CD14-positive monocyte (primary cell): ENCODE measurements at regions not wholly inside any gene's neighbourhood (a gene's known extent, or its start where the extent isn't known, plus 50 kb on each side); places are given as distances from the start of the nearest gene placed in this dataset.

Experiments used
- DNase-seq, 3 donors: peaks; one replicate each; pipeline ENCODE4 v3.0.0-alpha.2; 2011 to 2022
- H2AFZ ChIP-seq: 2 replicates; pipeline ENCODE4 v1.6.0; 2012; ENCODE audit warnings: mild to moderate bottlenecking, low read depth, low read length, inconsistent platforms; ENCODE audit not compliant: insufficient read depth, poor library complexity, severe bottlenecking
- H3K27ac ChIP-seq, 2 donors: 1 replicate in 1 of 2; 2 replicates in 1 of 2; pipeline ENCODE4 v1.5.1; 2012 to 2013; ENCODE audit warnings: low read length in 2 of 2, control low read depth in 1 of 2, inconsistent platforms in 1 of 2, low read depth in 1 of 2, mild to moderate bottlenecking in 1 of 2
- H3K27me3 ChIP-seq, 2 donors: one replicate each; pipeline versions ENCODE4 v1.6.0 to v1.6.1; 2011 to 2013; ENCODE audit warnings: low read length in 2 of 2; ENCODE audit not compliant: control insufficient read depth in 2 of 2, insufficient read depth in 2 of 2
- H3K36me3 ChIP-seq, 2 donors: replicated peaks in 1 of 2; 1 replicate in 1 of 2; 2 replicates in 1 of 2; pipeline versions ENCODE4 v1.5.1 to v1.6.1; 2012 to 2013; ENCODE audit warnings: low read length in 2 of 2, control low read depth in 1 of 2, inconsistent platforms in 1 of 2, mild to moderate bottlenecking in 1 of 2; ENCODE audit not compliant: insufficient read depth in 2 of 2, control insufficient read depth in 1 of 2
- H3K4me1 ChIP-seq, 2 donors: 1 replicate in 1 of 2; 2 replicates in 1 of 2; pipeline versions ENCODE4 v1.5.1 to v1.6.1; 2012 to 2013; ENCODE audit warnings: low read length in 2 of 2, control low read depth in 1 of 2, inconsistent platforms in 1 of 2, mild to moderate bottlenecking in 1 of 2, moderate library complexity in 1 of 2; ENCODE audit not compliant: insufficient read depth in 2 of 2, control insufficient read depth in 1 of 2
- H3K4me2 ChIP-seq: replicated peaks from 2 replicates; pipeline ENCODE3; 2012; ENCODE audit warnings: low read length, moderate library complexity, mild to moderate bottlenecking; ENCODE audit not compliant: poor library complexity, severe bottlenecking; ENCODE audit errors: extremely low read depth
- H3K4me3 ChIP-seq, 3 experiments: fragments of 200-600 bp in 1 of 3; sonication (generic) in 1 of 3; replicated peaks in 1 of 3; 1 replicate in 2 of 3; 2 replicates in 1 of 3; pipeline ENCODE4 v1.5.1; 2011 to 2013; ENCODE audit warnings: low read length in 3 of 3, mild to moderate bottlenecking in 3 of 3, control low read depth in 2 of 3, low read depth in 2 of 3, inconsistent platforms in 1 of 3, moderate library complexity in 1 of 3
- H3K79me2 ChIP-seq: 2 replicates; pipeline ENCODE4 v1.6.0; 2012; ENCODE audit warnings: mild to moderate bottlenecking, control low read depth, inconsistent platforms, low read length, moderate library complexity; ENCODE audit not compliant: insufficient read depth
- H3K9ac ChIP-seq: 2 replicates; pipeline ENCODE4 v1.6.0; 2017; ENCODE audit warnings: low read length, mild to moderate bottlenecking; ENCODE audit not compliant: insufficient read depth, poor library complexity, severe bottlenecking
- H3K9me3 ChIP-seq, 2 donors: replicated peaks in 1 of 2; 1 replicate in 1 of 2; 2 replicates in 1 of 2; pipeline versions ENCODE4 v1.5.1 to v1.6.1; 2012 to 2013; ENCODE audit warnings: low read length in 2 of 2, control low read depth in 1 of 2; ENCODE audit not compliant: control insufficient read depth in 1 of 2, insufficient read depth in 1 of 2
- H4K20me1 ChIP-seq: 2 replicates; pipeline ENCODE4 v1.6.0; 2012; ENCODE audit warnings: mild to moderate bottlenecking, low read length, control low read depth, moderate library complexity; ENCODE audit not compliant: insufficient read depth
- H3K27ac Mint-ChIP-seq, 7 donors: one replicate each; pipeline ENCODE4 v1.8.0; 2020; ENCODE audit warnings: mild to moderate bottlenecking in 7 of 7, mixed read lengths in 7 of 7, moderate library complexity in 6 of 7, inconsistent platforms in 2 of 7
- H3K27me3 Mint-ChIP-seq, 3 donors: one replicate each; pipeline ENCODE4 v1.8.0; 2021 to 2022; ENCODE audit warnings: low read depth in 3 of 3, mild to moderate bottlenecking in 3 of 3, mixed read lengths in 3 of 3, moderate library complexity in 3 of 3, inconsistent platforms in 1 of 3
- H3K36me3 Mint-ChIP-seq, 2 donors: one replicate each; pipeline ENCODE4 v1.8.0; 2020; ENCODE audit warnings: mixed read lengths in 2 of 2, inconsistent platforms in 1 of 2, mild to moderate bottlenecking in 1 of 2
- H3K4me1 Mint-ChIP-seq: one replicate; pipeline ENCODE4 v1.8.0; 2020; ENCODE audit warnings: mild to moderate bottlenecking, mixed read lengths
- H3K4me3 Mint-ChIP-seq, 2 donors: one replicate each; pipeline ENCODE4 v1.8.0; 2020; ENCODE audit warnings: mild to moderate bottlenecking in 2 of 2, mixed read lengths in 2 of 2, moderate library complexity in 1 of 2
- H3K9me3 Mint-ChIP-seq, 7 donors: one replicate each; pipeline ENCODE4 v1.8.0; 2020 to 2022; ENCODE audit warnings: mixed read lengths in 7 of 7, mild to moderate bottlenecking in 6 of 7, moderate library complexity in 6 of 7, inconsistent platforms in 2 of 7
- CTCF ChIP-seq: fragments of 200-600 bp; IDR thresholded peaks from one replicate; pipeline ENCODE4 v1.8.0; 2022; ENCODE audit warnings: antibody characterized with exemption, mild to moderate bottlenecking
- WGBS: methylation state at CpG from one replicate; pipeline ENCODE4 v1.1.5; 2013; ENCODE audit warnings: missing lambda C conversion rate; ENCODE audit not compliant: insufficient coverage; 5-methylcytosine and 5-hydroxymethylcytosine counted together
- intact Hi-C, 2 donors: fragments of 100-400 bp; cut with micrococcal nuclease; formaldehyde crosslinking; loops; one replicate each; pipeline versions ENCODE4 v1.15.0 to v1.15.1; 2023

- no peaks in the 10 kb centered on the region for H3K4me1 ChIP-seq
- no peak for DNase-seq
- H3K27ac ChIP-seq: no peak overlapping the region
- Mint-ChIP-seq H3K4me3 (no peak overlapping the region), H3K9me3 (peaks cover 1 to 6% (median 3%) of the 10 kb centered on the region in 7 donors), H3K27me3 (no peaks in the 10 kb centered on the region), H3K27ac (no peak overlapping the region), H3K36me3 (no peaks in the 10 kb centered on the region), H3K4me1 (no peaks in the 10 kb centered on the region)
- H3K4me3 ChIP-seq: no peak overlapping the region
- WGBS: no CpG with 5 or more reads among the region's 2 CpGs
- H2AFZ ChIP-seq: no peak overlapping the region
- H3K79me2 ChIP-seq: no peaks in the 10 kb centered on the region
- no peaks in the 10 kb centered on the region for H3K36me3 ChIP-seq
- H3K9me3 ChIP-seq: peaks cover 0 to 5% of the 10 kb centered on the region in 2 donors
- H3K9ac ChIP-seq: no peak overlapping the region
- TF ChIP-seq CTCF: no peak
- H4K20me1 ChIP-seq: no peaks in the 10 kb centered on the region
- no peaks in the 10 kb centered on the region for H3K27me3 ChIP-seq
- intact Hi-C loops: no loop called here
- no peak overlapping the region for H3K4me2 ChIP-seq
Observed at GRCh38 chr13:69391756-69392155, 715.9 kb upstream of the ATXN8OS start.

- WGBS: no CpG with 5 or more reads among the region's 4 CpGs
- Histone ChIP-seq H3K9ac (no peak overlapping the region), H2AFZ (no peak overlapping the region), H3K27ac (no peak overlapping the region), H3K79me2 (no peaks in the 10 kb centered on the region), H3K9me3 (peaks cover 0 to 5% of the 10 kb centered on the region in 2 donors), H4K20me1 (no peaks in the 10 kb centered on the region), H3K4me2 (no peak overlapping the region), H3K4me3 (no peak overlapping the region), H3K27me3 (no peaks in the 10 kb centered on the region), H3K36me3 (no peaks in the 10 kb centered on the region), H3K4me1 (no peaks in the 10 kb centered on the region)
- Mint-ChIP-seq H3K4me1 (no peaks in the 10 kb centered on the region), H3K27ac (no peak overlapping the region), H3K36me3 (no peaks in the 10 kb centered on the region), H3K9me3 (peaks cover 0 to 4% (median 3%) of the 10 kb centered on the region in 7 donors), H3K4me3 (no peak overlapping the region), H3K27me3 (no peaks in the 10 kb centered on the region)
- TF ChIP-seq CTCF: no peak
- intact Hi-C loops: no loop called here
- no peak for DNase-seq
Observed at GRCh38 chr13:69389899-69390298, 717.7 kb upstream of the ATXN8OS start.
